ENCODE measurements at regions not wholly inside any gene's neighbourhood (a gene's known extent, or its start where the extent isn't known, plus 50 kb on each side); places are given as distances from the start of the nearest gene placed in this dataset.

- TF ChIP-seq CTCF (IDR thresholded peaks at IDR 0.05; ENCODE audit: insufficient read depth, low read length): no peak
- DNase-seq (ENCODE audit: low read depth): no peak
- H3K4me3 ChIP-seq (ENCODE audit: low read depth, low read length): no peak overlapping the region
Observed at GRCh38 chr10:56823849-56824248, 462.8 kb upstream of the ZWINT start.

- H3K4me3 ChIP-seq (ENCODE audit: low read depth, low read length): no peak overlapping the region
- DNase-seq (ENCODE audit: low read depth): no peak
- TF ChIP-seq CTCF (IDR thresholded peaks at IDR 0.05; ENCODE audit: insufficient read depth, low read length): no peak
Observed at GRCh38 chr10:56805022-56805421, 444.0 kb upstream of the ZWINT start.

GRCh38 chr10:56785292-56785691 lies 424.2 kb upstream of the ZWINT start:
- TF ChIP-seq CTCF (IDR thresholded peaks at IDR 0.05; ENCODE audit: insufficient read depth, low read length): no peak
- no peak for DNase-seq (ENCODE audit: low read depth)
- no peak overlapping the region for H3K4me3 ChIP-seq (ENCODE audit: low read depth, low read length)

GRCh38 chr10:56782503-56782902 lies 421.4 kb upstream of the ZWINT start:
- no peak for DNase-seq (ENCODE audit: low read depth)
- no peak for TF ChIP-seq CTCF (IDR thresholded peaks at IDR 0.05; ENCODE audit: insufficient read depth, low read length)

GRCh38 chr10:56771343-56771742 lies 410.3 kb upstream of the ZWINT start:
- DNase-seq (ENCODE audit: low read depth): no peak
- no peak for TF ChIP-seq CTCF (IDR thresholded peaks at IDR 0.05; ENCODE audit: insufficient read depth, low read length)
- H3K4me3 ChIP-seq (ENCODE audit: low read depth, low read length): no peak overlapping the region

More at GRCh38 chr10:56782503-56782902, 421.4 kb upstream of the ZWINT start:
- H3K4me3 ChIP-seq (ENCODE audit: low read depth, low read length): no peak overlapping the region

GRCh38 chr10:56763090-56763489 lies 402.0 kb upstream of the ZWINT start:
- no peak for DNase-seq (ENCODE audit: low read depth)
- no peak for TF ChIP-seq CTCF (IDR thresholded peaks at IDR 0.05; ENCODE audit: insufficient read depth, low read length)
- no peak overlapping the region for H3K4me3 ChIP-seq (ENCODE audit: low read depth, low read length)

GRCh38 chr10:56745490-56745889 lies 384.4 kb upstream of the ZWINT start:
- DNase-seq (ENCODE audit: low read depth): no peak
- H3K4me3 ChIP-seq (ENCODE audit: low read depth, low read length): no peak overlapping the region
- no peak for TF ChIP-seq CTCF (IDR thresholded peaks at IDR 0.05; ENCODE audit: insufficient read depth, low read length)

Measured in fibroblast of the aortic adventitia (primary cell).